H1 (cell line): ENCODE measurements at regions not wholly inside any gene's neighbourhood (a gene's known extent, or its start where the extent isn't known, plus 50 kb on each side); places are given as distances from the start of the nearest gene placed in this dataset.

ENCODE experiments used
- CHD7 ChIP-seq: fragments of 300-600 bp; sonication (generic); IDR thresholded peaks from 2 replicates; pipeline ENCODE4 v1.7.1; 2012; ENCODE audit warnings: low read length, moderate library complexity, mild to moderate bottlenecking, inconsistent platforms; ENCODE audit not compliant: insufficient replicate concordance

- TF ChIP-seq CHD7 = no peak
These were observed 151.9 kb upstream of the SKOR2 start (continued) for GRCh38 chr18:47403317-47403716.
